ENCODE measurements at regions not wholly inside any gene's neighbourhood (a gene's known extent, or its start where the extent isn't known, plus 50 kb on each side); places are given as distances from the start of the nearest gene placed in this dataset.

DNA sequence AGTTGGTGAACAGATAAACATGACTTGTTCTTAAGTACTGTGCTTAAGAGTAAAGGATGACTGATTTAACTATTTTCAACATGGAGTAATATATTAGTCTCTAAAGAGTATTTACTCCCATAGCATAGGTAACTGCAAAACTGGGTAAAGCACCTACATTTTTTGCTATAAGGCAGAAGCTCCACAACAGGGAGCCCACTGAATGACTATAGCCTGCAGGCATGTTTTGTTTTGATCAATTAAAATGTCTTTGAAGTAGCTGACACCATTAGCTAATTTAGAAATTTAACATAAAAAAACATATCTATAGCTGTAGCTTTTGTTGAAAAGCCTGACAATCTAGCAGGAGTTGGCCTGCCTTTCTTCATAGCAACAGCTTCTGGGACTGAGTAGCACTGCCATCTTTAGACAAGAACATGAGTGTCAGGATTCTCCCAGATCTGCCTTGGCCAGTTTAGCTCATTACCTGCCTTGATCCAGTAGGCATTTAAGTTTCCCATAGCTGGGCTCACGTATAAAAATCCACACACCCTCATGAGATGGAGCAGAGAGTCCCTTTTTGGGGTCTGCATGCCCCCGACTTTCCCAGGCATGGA is 1935.1 kb upstream of the PIK3C3 start:
- no peaks in the 10 kb centered on the region for H3K36me3 ChIP-seq (replicated peaks)
- H3K4me3 ChIP-seq, result no peak overlapping the region
- DNase-seq (ENCODE audit: low spot score in 2 of 2), result no peak
- no peaks in the 10 kb centered on the region for H3K4me1 ChIP-seq
- H3K9me3 ChIP-seq, result no peaks in the 10 kb centered on the region
- H3K27me3 ChIP-seq (ENCODE audit: low read depth), result no peaks in the 10 kb centered on the region
- in situ Hi-C loops (cut with MboI; ENCODE audit: low sequenced_read_pairs), result no loop called here

DNA sequence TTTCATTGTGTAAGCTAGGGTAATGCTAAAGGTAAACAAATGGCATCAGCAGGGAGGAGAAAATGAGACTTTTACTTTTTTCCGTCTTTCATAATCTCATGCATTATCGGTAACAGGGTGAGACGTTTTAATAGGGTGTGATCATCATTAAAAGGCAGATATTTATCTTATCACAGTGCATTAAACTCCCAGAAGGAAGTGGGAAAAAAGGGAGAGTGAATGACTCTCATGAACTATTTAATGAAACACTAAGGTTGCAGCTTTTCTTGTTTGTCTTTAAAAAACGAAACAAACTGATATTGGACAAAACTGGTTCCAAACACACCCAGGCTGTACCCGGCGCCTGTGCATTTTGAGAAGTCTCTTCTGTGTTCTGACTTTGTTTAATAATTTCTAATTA is 1936.8 kb upstream of the PIK3C3 start:
- Histone ChIP-seq H3K4me3 (no peak overlapping the region), H3K27me3 (ENCODE audit: low read depth) (no peaks in the 10 kb centered on the region), H3K4me1 (no peaks in the 10 kb centered on the region), H3K36me3 (replicated peaks) (no peaks in the 10 kb centered on the region), H3K9me3 (no peaks in the 10 kb centered on the region)
- no peak for DNase-seq (ENCODE audit: low spot score in 2 of 2)
- in situ Hi-C loops (cut with MboI; ENCODE audit: low sequenced_read_pairs), result no loop called here

- DNase-seq (ENCODE audit: low spot score in 2 of 2), result no peak
- no peak overlapping the region for H3K4me3 ChIP-seq
- no peaks in the 10 kb centered on the region for H3K27me3 ChIP-seq (ENCODE audit: low read depth)
- in situ Hi-C loops (cut with MboI; ENCODE audit: low sequenced_read_pairs), result no loop called here
- no peaks in the 10 kb centered on the region for H3K9me3 ChIP-seq
- H3K36me3 ChIP-seq (replicated peaks), result no peaks in the 10 kb centered on the region
- no peaks in the 10 kb centered on the region for H3K4me1 ChIP-seq
Observed at GRCh38 chr18:40017021-40017420, 1938.0 kb upstream of the PIK3C3 start.

GRCh38 chr18:40016405-40016804 is 1938.6 kb upstream of the PIK3C3 start:
- no peaks in the 10 kb centered on the region for H3K27me3 ChIP-seq (ENCODE audit: low read depth)
- H3K4me3 ChIP-seq, result no peak overlapping the region
- H3K4me1 ChIP-seq, result no peaks in the 10 kb centered on the region
- no peaks in the 10 kb centered on the region for H3K36me3 ChIP-seq (replicated peaks)
- no peak for DNase-seq (ENCODE audit: low spot score in 2 of 2)
- in situ Hi-C loops (cut with MboI; ENCODE audit: low sequenced_read_pairs), result no loop called here
- H3K9me3 ChIP-seq, result no peaks in the 10 kb centered on the region

DNA sequence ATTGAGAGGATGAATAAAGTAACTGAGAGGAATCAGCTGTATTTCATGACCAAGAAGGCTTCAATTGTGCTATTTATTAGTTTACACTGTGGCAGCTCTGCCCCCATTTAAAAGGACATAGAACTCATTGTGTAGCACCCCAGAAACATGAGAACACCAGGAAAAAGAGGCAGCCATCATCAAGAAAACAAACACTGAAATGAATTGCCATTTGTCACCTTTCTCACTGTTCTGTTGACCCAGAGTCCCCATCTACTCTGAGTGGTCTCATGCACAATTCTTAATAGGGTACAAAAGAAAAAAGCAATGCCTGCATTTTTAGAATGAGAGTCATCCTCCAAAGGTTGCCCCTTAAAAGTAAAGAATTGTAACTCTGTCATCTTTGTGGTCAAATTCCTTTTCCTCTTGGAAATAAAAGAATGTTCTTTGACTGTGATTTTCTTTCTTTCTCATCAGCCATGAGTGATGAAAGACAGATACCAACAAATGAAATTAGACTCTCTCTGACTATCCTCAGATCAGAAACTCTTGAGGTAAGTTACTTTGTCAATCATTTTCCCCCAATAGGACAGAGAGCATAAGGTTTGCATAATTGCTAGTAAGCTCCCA is 1941.9 kb upstream of the PIK3C3 start:
- no peak overlapping the region for H3K4me3 ChIP-seq
- H3K9me3 ChIP-seq, result no peaks in the 10 kb centered on the region
- in situ Hi-C loops (cut with MboI; ENCODE audit: low sequenced_read_pairs), result no loop called here
- no peaks in the 10 kb centered on the region for H3K4me1 ChIP-seq
- no peaks in the 10 kb centered on the region for H3K27me3 ChIP-seq (ENCODE audit: low read depth)
- H3K36me3 ChIP-seq (replicated peaks), result no peaks in the 10 kb centered on the region
- DNase-seq (ENCODE audit: low spot score in 2 of 2), result no peak

DNA sequence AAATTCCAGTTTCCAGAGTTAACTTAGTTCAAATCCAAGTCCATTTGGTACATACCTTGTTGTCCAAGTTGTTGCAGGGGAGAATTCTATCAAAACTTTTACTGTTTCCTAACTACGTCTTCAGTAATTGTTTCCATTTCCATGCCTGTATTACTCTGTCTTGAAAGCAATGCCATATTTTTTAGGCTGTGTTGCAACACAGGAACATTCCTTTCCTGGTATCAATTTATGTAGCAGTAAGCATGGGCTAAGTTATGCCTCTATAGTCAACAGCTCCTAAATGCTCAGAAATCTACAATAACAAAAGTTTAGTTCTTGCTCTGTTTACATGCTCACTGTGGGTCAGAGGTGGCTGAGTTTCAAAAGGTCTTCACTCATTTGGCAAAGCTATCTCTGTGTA is 1943.8 kb upstream of the PIK3C3 start:
- Histone ChIP-seq H3K4me3 (no peak overlapping the region), H3K9me3 (no peaks in the 10 kb centered on the region), H3K4me1 (no peaks in the 10 kb centered on the region), H3K36me3 (replicated peaks) (no peaks in the 10 kb centered on the region), H3K27me3 (ENCODE audit: low read depth) (no peaks in the 10 kb centered on the region)
- in situ Hi-C loops (cut with MboI; ENCODE audit: low sequenced_read_pairs), result no loop called here
- DNase-seq (ENCODE audit: low spot score in 2 of 2), result no peak

DNA sequence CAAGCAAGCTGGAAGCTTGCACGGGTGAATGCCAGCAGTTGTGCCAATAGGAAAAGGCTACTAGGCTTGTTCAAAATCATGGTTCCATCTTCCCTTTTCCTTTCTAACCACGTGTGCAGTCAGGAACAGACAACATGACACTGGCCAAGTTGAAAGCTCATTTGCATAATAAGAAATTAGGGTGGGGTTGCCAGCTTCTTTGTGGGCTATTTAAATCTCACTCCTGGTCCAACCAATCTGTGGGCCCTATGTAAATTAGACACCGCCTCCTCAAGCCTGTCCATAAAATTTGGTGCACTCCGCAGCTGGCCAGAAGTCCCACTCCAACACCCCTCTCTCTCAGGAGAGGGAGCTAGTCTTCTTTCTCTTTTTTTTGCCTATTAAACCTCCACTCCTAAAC is 1948.4 kb upstream of the PIK3C3 start:
- Histone ChIP-seq H3K4me3 (no peak overlapping the region), H3K9me3 (no peaks in the 10 kb centered on the region), H3K4me1 (no peaks in the 10 kb centered on the region), H3K27me3 (ENCODE audit: low read depth) (no peaks in the 10 kb centered on the region), H3K36me3 (replicated peaks) (no peaks in the 10 kb centered on the region)
- in situ Hi-C loops (cut with MboI; ENCODE audit: low sequenced_read_pairs), result no loop called here
- peak; percentile 67 to 68 for DNase-seq (ENCODE audit: low spot score in 2 of 2)

DNA sequence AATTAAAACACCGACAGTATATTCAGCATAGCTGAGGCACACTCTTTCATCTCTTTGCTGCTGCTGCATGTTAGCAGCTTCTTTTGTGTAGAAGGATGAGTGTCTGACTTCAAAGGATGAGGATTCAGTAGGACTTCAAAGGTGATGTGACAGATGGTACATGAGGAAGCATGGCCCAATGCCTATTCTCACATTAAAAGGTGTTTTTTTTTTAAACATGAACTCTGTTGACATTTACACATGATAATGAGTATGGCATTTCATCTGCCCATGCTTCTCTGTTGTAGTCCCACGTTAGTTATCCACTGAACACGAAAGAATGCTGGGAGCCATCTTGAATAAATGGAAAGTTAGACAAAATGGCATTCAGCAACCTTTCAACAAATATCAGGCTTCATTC is 1950.8 kb upstream of the PIK3C3 start:
- Histone ChIP-seq H3K36me3 (replicated peaks) (no peaks in the 10 kb centered on the region), H3K4me3 (no peak overlapping the region), H3K27me3 (ENCODE audit: low read depth) (no peaks in the 10 kb centered on the region), H3K4me1 (no peaks in the 10 kb centered on the region), H3K9me3 (no peaks in the 10 kb centered on the region)
- no peak for DNase-seq (ENCODE audit: low spot score in 2 of 2)
- in situ Hi-C loops (cut with MboI; ENCODE audit: low sequenced_read_pairs), result no loop called here

GRCh38 chr18:39998317-39998716 is 1956.7 kb upstream of the PIK3C3 start:
- H3K36me3 ChIP-seq (replicated peaks), result no peaks in the 10 kb centered on the region

DNA sequence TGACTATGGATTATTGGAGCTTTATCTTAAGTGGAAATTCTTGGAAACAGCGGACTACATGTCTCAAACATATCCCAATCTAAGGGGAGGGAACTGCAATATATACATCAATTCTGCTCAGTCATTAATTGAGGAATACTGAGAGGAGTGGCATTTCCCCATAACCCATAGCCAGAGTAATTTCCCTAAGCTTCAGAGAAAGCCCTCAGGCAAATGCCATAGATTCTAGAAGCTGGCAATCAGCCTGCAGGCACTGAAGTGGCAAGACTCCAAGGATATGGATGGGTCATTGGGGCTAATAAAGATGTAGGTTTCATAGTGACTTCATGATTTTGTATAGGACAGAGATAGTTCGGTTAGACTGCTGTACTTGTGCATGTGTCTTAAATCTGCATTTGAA is 1960.5 kb upstream of the PIK3C3 start:
- in situ Hi-C loops (cut with MboI; ENCODE audit: low sequenced_read_pairs), result no loop called here
- Histone ChIP-seq H3K4me1 (peaks cover 12% of the 10 kb centered on the region; the same call in 1 of the 2 replicates), H3K27me3 (ENCODE audit: low read depth) (no peaks in the 10 kb centered on the region), H3K9me3 (no peaks in the 10 kb centered on the region), H3K4me3 (no peak overlapping the region), H3K36me3 (replicated peaks) (no peaks in the 10 kb centered on the region)
- peak in 1 of 2 experiments; percentile 8 for DNase-seq (ENCODE audit: low spot score in 2 of 2)

More at GRCh38 chr18:39998317-39998716, 1956.7 kb upstream of the PIK3C3 start:
- Histone ChIP-seq H3K4me3 (no peak overlapping the region), H3K9me3 (no peaks in the 10 kb centered on the region), H3K4me1 (no peaks in the 10 kb centered on the region), H3K27me3 (ENCODE audit: low read depth) (no peaks in the 10 kb centered on the region)
- no peak for DNase-seq (ENCODE audit: low spot score in 2 of 2)
- in situ Hi-C loops (cut with MboI; ENCODE audit: low sequenced_read_pairs), result no loop called here

DNA sequence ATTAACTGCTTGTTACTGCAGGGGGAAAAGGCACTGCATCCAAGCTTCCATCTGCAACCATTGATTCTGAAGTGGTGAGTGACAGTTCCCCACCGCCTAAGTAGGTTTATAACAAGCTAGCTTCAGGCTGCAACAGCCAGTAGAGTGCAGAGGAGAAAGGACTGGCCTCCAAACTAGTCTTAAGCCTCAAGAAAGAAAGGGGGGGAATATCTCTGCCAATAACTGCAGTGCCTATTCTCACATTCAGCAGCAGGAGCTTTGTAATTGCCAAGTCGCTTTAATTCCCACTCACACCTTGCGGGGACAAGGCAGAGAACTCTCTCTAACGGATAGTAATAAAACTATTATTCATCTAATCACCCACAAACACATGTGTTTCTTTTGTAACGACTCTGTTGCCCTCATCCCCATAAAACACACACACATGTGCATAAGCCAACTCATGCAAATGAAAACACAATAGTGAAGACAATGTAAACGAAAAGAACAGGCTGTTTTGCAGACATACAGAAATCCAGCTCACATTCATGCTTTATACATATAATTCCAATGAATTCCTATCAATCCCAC is 1963.3 kb upstream of the PIK3C3 start:
- Histone ChIP-seq H3K36me3 (replicated peaks) (no peaks in the 10 kb centered on the region), H3K4me1 (peaks cover 13% of the 10 kb centered on the region; the same call in 1 of the 2 replicates), H3K9me3 (no peaks in the 10 kb centered on the region), H3K27me3 (ENCODE audit: low read depth) (no peaks in the 10 kb centered on the region), H3K4me3 (no peak overlapping the region)
- in situ Hi-C loops (cut with MboI; ENCODE audit: low sequenced_read_pairs), result no loop called here
- DNase-seq (ENCODE audit: low spot score in 2 of 2), result peak; percentile 40 to 42

- Histone ChIP-seq H3K27me3 (ENCODE audit: low read depth) (no peaks in the 10 kb centered on the region), H3K4me1 (peaks cover 17% of the 10 kb centered on the region; the same call in 1 of the 2 replicates), H3K4me3 (no peak overlapping the region), H3K36me3 (replicated peaks) (no peaks in the 10 kb centered on the region), H3K9me3 (no peaks in the 10 kb centered on the region)
- DNase-seq (ENCODE audit: low spot score in 2 of 2), result no peak
- in situ Hi-C loops (cut with MboI; ENCODE audit: low sequenced_read_pairs), result no loop called here
Observed at GRCh38 chr18:39990540-39990939, 1964.5 kb upstream of the PIK3C3 start.

- H3K36me3 ChIP-seq (replicated peaks), result no peaks in the 10 kb centered on the region
- H3K9me3 ChIP-seq, result no peaks in the 10 kb centered on the region
- no peak for DNase-seq (ENCODE audit: low spot score in 2 of 2)
- no peak overlapping the region for H3K4me3 ChIP-seq
- H3K27me3 ChIP-seq (ENCODE audit: low read depth), result no peaks in the 10 kb centered on the region
- H3K4me1 ChIP-seq, result no peaks in the 10 kb centered on the region
- in situ Hi-C loops (cut with MboI; ENCODE audit: low sequenced_read_pairs), result no loop called here
Observed at GRCh38 chr18:39976771-39977170, 1978.3 kb upstream of the PIK3C3 start.

DNA sequence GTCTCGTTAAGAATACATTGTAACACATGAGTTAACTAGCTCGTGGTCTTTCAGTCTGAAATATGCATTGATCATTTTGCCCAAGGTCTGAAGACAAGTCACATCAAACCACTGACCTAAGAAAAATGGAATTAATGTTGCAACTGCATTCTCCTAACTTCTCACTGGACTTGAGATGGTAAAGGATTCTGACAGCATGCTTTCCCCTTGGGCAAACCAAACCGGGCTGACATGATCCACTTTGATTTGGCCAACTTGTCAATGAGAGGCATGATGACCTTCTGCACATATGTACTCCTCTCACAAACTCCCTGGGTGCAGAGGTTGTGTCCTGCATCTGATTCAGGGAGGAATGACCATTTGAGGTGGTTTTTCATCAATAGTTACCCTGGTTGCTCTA is 1982.5 kb upstream of the PIK3C3 start:
- H3K27me3 ChIP-seq (ENCODE audit: low read depth), result no peaks in the 10 kb centered on the region
- in situ Hi-C loops (cut with MboI; ENCODE audit: low sequenced_read_pairs), result no loop called here
- H3K4me3 ChIP-seq, result no peak overlapping the region
- no peaks in the 10 kb centered on the region for H3K36me3 ChIP-seq (replicated peaks)
- no peak for DNase-seq (ENCODE audit: low spot score in 2 of 2)
- 0 out of 2 replicates have a peak, but pooled peaks cover 4% of the 10 kb centered on the region for H3K4me1 ChIP-seq
- H3K9me3 ChIP-seq, result no peaks in the 10 kb centered on the region
